Neural progenitor cell (in vitro differentiated cells): ENCODE measurements at regions not wholly inside any gene's neighbourhood (a gene's known extent, or its start where the extent isn't known, plus 50 kb on each side); places are given as distances from the start of the nearest gene placed in this dataset.
"Not testable (repeated sequence)": the region's sequence is repeated elsewhere in the genome, so short reads cannot be mapped to it uniquely, and the experiment has no call there.

Experiments
- EZH2 ChIP-seq: fragments of 200-600 bp; sonication (generic); IDR thresholded peaks from 2 replicates; pipeline ENCODE4 v1.6.1; 2017; ENCODE audit warnings: antibody characterized with exemption, mild to moderate bottlenecking, moderate library complexity
- TF ChIP-seq, protein P1 (sequence below): fragments of 200-600 bp; sonication (generic); IDR thresholded peaks from 2 replicates; pipeline ENCODE4 v1.5.1; 2017; ENCODE audit warnings: antibody characterized with exemption, mild to moderate bottlenecking

DNA sequence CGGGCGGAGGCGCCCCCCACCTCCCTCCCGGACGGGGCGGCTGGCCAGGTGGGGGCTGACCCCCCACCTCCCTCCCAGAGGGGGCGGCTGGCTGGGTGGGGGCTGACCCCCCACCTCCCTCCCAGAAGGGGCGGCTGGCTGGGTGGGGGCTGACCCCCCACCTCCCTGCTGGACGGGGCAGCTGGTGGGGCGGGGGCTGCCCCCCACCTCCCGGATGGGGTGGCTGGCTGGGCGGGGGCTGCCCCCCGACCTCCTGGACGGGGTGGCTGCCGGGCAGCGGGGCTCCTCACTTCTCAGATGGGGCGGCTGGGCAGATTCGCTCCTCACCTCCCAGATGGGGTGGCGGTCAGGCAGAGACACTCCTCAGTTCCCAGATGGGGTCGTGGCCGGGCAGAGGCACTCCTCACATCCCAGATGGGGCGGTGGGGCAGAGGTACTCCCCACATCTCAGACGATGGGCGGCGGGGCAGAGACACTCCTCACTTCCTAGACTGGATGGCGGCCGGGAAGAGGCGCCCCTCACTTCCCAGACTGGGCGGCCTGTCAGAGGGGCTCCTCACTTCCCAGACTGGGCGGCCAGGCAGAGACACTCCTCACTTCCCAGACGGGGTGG, 178.1 kb upstream of the CLINT1 start:
- TF ChIP-seq, protein P1, sequence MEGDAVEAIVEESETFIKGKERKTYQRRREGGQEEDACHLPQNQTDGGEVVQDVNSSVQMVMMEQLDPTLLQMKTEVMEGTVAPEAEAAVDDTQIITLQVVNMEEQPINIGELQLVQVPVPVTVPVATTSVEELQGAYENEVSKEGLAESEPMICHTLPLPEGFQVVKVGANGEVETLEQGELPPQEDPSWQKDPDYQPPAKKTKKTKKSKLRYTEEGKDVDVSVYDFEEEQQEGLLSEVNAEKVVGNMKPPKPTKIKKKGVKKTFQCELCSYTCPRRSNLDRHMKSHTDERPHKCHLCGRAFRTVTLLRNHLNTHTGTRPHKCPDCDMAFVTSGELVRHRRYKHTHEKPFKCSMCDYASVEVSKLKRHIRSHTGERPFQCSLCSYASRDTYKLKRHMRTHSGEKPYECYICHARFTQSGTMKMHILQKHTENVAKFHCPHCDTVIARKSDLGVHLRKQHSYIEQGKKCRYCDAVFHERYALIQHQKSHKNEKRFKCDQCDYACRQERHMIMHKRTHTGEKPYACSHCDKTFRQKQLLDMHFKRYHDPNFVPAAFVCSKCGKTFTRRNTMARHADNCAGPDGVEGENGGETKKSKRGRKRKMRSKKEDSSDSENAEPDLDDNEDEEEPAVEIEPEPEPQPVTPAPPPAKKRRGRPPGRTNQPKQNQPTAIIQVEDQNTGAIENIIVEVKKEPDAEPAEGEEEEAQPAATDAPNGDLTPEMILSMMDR, result not testable (repeated sequence)
- TF ChIP-seq EZH2, result not testable (repeated sequence)
